VCaP (cell line): ENCODE measurements at regions not wholly inside any gene's neighbourhood (a gene's known extent, or its start where the extent isn't known, plus 50 kb on each side); places are given as distances from the start of the nearest gene placed in this dataset.

ENCODE experiments used
- H3K27ac ChIP-seq: fragments of 450-650 bp; 2 replicates; pipeline ENCODE4 v1.5.1; 2017
- TF ChIP-seq, protein P1 (sequence below): fragments of 450-650 bp; conservative IDR thresholded peaks from 2 replicates; pipeline ENCODE4 v1.5.1; 2017; ENCODE audit warnings: mild to moderate bottlenecking, moderate library complexity

DNA sequence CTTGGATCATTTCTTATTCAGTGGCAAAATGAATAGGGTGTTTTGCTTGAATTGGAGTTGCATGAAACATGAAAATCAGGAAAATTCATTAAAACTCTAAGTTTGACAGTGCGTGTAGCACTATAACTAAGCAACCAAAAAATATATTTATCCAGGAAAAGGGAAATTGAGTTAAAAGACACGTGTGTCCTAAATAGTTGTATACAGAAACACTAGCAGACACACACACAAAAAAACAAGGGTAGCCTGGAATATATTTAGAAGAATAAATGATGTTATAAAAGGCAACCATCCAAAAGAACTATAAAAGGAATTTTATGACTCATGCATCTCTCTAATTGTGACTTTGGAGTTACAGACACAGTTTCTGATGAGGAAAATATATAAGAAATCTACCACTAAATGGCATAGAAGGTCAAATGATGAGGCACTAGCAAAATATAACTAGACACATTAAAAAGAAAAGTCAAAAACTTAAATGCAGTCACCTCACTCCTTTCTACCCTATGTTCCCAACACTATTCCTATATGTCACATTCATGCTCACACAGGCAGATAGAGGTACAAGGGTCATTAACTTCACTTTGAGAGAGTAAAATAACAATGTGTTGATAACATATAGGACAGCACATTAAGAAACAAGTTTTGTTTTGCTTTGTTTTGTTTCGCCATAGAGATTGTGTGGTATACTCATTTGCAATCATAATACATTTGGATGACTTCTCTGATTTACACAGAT is 793.6 kb upstream of the INTU start:
- TF ChIP-seq, protein P1, sequence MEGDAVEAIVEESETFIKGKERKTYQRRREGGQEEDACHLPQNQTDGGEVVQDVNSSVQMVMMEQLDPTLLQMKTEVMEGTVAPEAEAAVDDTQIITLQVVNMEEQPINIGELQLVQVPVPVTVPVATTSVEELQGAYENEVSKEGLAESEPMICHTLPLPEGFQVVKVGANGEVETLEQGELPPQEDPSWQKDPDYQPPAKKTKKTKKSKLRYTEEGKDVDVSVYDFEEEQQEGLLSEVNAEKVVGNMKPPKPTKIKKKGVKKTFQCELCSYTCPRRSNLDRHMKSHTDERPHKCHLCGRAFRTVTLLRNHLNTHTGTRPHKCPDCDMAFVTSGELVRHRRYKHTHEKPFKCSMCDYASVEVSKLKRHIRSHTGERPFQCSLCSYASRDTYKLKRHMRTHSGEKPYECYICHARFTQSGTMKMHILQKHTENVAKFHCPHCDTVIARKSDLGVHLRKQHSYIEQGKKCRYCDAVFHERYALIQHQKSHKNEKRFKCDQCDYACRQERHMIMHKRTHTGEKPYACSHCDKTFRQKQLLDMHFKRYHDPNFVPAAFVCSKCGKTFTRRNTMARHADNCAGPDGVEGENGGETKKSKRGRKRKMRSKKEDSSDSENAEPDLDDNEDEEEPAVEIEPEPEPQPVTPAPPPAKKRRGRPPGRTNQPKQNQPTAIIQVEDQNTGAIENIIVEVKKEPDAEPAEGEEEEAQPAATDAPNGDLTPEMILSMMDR, result no peak
- H3K27ac ChIP-seq, result no peak overlapping the region

DNA sequence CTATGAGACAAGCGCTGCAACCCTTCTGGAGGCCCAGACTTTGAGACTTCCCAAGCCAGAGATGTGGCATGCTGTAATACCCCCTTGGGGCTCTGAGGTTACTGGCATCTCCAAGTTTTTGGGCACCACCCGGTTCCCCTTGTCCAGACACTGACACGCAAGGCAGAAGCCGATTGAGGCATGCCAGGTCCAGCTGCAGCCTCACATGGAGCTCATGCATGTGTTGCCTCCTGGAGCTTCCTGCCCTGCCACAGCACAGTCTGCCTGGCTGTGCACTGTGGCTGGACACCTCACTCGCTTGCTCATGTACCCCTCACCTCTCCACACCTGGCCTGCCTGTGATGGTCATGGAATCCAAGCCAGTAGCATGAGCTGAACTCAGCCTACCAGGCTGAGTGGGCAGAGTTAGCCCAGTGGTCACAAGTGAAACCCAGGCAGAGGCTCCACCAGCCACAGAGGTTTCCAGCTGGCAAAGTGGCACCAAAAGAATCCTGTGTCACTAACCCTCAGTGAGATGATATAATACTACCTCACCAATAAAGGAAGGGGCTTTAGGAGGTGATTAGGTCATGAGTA is 789.2 kb upstream of the INTU start:
- TF ChIP-seq, protein P1, result no peak
- no peak overlapping the region for H3K27ac ChIP-seq

DNA sequence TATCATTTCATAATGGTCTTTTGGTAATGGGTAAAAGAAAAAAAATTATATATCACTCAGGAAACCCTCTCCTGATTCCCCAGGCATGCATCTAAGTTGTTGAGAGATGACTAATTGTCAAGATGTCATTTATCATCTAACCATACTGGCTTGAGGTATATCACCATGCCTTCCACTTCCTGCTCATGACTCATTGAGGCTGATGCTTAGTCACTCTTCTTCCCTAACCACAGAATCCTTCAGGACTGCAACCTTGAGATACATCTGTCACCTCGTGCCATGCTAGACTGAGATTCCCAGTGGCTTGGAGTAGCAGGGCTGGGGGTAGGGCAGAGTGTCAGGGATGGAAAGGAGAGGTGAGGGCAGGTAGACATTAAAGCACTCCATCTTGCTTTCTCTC is 782.5 kb upstream of the INTU start:
- TF ChIP-seq, protein P1, result no peak
- no peak overlapping the region for H3K27ac ChIP-seq

DNA sequence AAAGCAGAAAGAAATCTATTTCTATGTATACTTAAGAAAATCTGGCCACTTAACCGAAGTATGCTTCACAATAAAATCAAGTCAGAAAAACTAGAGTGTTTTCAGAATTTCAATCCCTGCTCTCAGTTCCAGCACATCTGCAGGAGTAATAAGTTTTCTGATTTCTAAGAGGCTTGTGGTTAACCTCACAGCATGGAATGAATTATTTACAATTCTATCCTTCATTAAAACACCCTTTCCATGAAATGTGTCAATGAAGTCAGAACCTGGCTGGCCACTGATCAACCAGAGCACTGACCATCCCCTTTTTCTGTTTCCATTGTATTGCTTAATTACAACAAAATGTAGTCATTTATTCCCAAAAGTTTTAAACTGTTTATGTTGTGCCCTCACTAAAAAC is 781.4 kb upstream of the INTU start:
- TF ChIP-seq, protein P1, result no peak
- H3K27ac ChIP-seq, result no peak overlapping the region

DNA sequence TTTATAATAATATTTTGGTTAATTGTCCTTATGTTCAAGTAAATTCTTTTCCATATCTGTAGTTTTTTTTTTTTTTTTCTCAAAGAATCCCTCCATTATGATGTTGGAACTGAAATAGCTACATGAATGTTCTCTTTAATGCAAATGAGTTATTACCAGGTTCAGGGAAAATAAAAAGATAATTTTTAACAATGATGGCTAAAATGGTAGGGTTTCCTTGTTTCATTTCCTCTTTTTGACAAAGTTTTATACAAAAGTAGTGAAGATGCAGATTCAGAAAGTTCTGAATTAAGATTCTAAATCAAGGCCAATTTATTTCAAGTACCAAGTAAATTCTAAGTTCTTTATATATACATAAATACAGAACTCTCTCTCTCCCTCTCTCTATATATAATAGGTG is 779.0 kb upstream of the INTU start:
- TF ChIP-seq, protein P1, result no peak

DNA sequence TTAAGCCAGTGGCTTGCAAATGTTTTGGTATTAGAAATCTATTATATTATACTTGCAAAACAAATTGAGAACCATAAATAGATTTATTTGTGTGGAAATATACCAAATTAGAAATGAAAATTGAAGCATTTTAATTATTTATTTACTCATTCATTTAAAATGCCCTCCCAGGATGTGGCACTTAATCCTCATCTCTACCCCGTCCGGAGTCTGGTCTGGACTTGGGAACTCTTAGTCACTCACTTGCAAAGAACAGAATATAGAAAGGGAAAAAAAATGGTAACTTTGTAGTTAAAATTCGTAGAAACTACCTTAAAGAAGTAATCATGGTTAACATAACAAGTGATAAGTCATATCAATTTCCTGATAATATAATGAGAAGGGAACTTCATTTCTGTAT is 775.9 kb upstream of the INTU start:
- H3K27ac ChIP-seq, result no peak overlapping the region
- TF ChIP-seq, protein P1, result no peak

More for the DNA sequence above, 779.0 kb upstream of the INTU start:
- H3K27ac ChIP-seq, result no peak overlapping the region

DNA sequence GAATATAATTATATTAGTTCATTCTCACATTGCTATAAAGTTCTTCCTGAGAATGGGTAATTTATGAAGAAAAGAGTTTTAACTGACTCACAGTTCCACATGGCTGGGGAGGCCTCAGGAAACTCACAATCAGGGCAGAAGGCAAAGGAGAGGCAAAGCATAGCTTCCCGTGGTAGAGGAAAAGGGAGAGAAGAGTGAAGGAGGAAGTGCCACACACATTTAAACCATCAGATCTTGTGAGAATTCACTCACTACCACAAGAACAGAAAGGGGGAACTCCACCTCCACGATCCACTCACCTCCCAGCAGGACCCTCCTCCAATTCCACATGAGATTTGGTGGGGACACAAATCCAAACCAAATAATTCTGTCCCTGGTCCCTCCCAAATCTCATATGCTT is 773.4 kb upstream of the INTU start:
- no peak overlapping the region for H3K27ac ChIP-seq
- TF ChIP-seq, protein P1, result no peak
